ENCODE measurements at regions not wholly inside any gene's neighbourhood (a gene's known extent, or its start where the extent isn't known, plus 50 kb on each side); places are given as distances from the start of the nearest gene placed in this dataset.

- Histone ChIP-seq H3K4me3 (ENCODE audit: low read depth, low read length) (no peak overlapping the region), H3K27me3 (ENCODE audit: control insufficient read depth, insufficient read depth, low read length) (no peaks in the 10 kb centered on the region), H3K36me3 (ENCODE audit: control insufficient read depth, insufficient read depth, low read length) (no peaks in the 10 kb centered on the region)
- DNase-seq (ENCODE audit: low read depth), result no peak
- TF ChIP-seq CTCF (IDR thresholded peaks at IDR 0.05; ENCODE audit: insufficient read depth, low read length, poor library complexity, severe bottlenecking), result no peak
Observed at GRCh38 chr7:115683093-115683492, 347.5 kb downstream of the TFEC start.

GRCh38 chr7:115682507-115682906 lies 348.1 kb downstream of the TFEC start:
- Histone ChIP-seq H3K36me3 (ENCODE audit: control insufficient read depth, insufficient read depth, low read length) (no peaks in the 10 kb centered on the region), H3K27me3 (ENCODE audit: control insufficient read depth, insufficient read depth, low read length) (no peaks in the 10 kb centered on the region), H3K4me3 (ENCODE audit: low read depth, low read length) (no peak overlapping the region)
- DNase-seq (ENCODE audit: low read depth), result no peak
- TF ChIP-seq CTCF (IDR thresholded peaks at IDR 0.05; ENCODE audit: insufficient read depth, low read length, poor library complexity, severe bottlenecking), result no peak

GRCh38 chr7:115680921-115681320 lies 349.6 kb downstream of the TFEC start:
- DNase-seq (ENCODE audit: low read depth), result no peak
- Histone ChIP-seq H3K36me3 (ENCODE audit: control insufficient read depth, insufficient read depth, low read length) (no peaks in the 10 kb centered on the region), H3K27me3 (ENCODE audit: control insufficient read depth, insufficient read depth, low read length) (no peaks in the 10 kb centered on the region), H3K4me3 (ENCODE audit: low read depth, low read length) (no peak overlapping the region)
- no peak for TF ChIP-seq CTCF (IDR thresholded peaks at IDR 0.05; ENCODE audit: insufficient read depth, low read length, poor library complexity, severe bottlenecking)

- no peaks in the 10 kb centered on the region for H3K36me3 ChIP-seq (ENCODE audit: control insufficient read depth, insufficient read depth, low read length)
- no peak for DNase-seq (ENCODE audit: low read depth)
- TF ChIP-seq CTCF (IDR thresholded peaks at IDR 0.05; ENCODE audit: insufficient read depth, low read length, poor library complexity, severe bottlenecking), result peak; percentile 63
Observed at GRCh38 chr7:115679976-115680375, 350.6 kb downstream of the TFEC start.

GRCh38 chr7:115679423-115679822 lies 351.1 kb downstream of the TFEC start:
- TF ChIP-seq CTCF (IDR thresholded peaks at IDR 0.05; ENCODE audit: insufficient read depth, low read length, poor library complexity, severe bottlenecking), result no peak
- no peak overlapping the region for H3K4me3 ChIP-seq (ENCODE audit: low read depth, low read length)
- no peak for DNase-seq (ENCODE audit: low read depth)
- no peaks in the 10 kb centered on the region for H3K36me3 ChIP-seq (ENCODE audit: control insufficient read depth, insufficient read depth, low read length)
- no peaks in the 10 kb centered on the region for H3K27me3 ChIP-seq (ENCODE audit: control insufficient read depth, insufficient read depth, low read length)

More at GRCh38 chr7:115679976-115680375, 350.6 kb downstream of the TFEC start:
- Histone ChIP-seq H3K4me3 (ENCODE audit: low read depth, low read length) (no peak overlapping the region), H3K27me3 (ENCODE audit: control insufficient read depth, insufficient read depth, low read length) (no peaks in the 10 kb centered on the region)
